H9 (cell line): ENCODE measurements at regions not wholly inside any gene's neighbourhood (a gene's known extent, or its start where the extent isn't known, plus 50 kb on each side); places are given as distances from the start of the nearest gene placed in this dataset.

Experiments used
- DNase-seq: peaks from one replicate; pipeline ENCODE4 v3.0.0-alpha.2; 2017
- H2AFZ ChIP-seq: one replicate; pipeline ENCODE4 v1.6.1; 2013; ENCODE audit warnings: mild to moderate bottlenecking, low read length, control low read depth, moderate library complexity
- H2AK5ac ChIP-seq: 2 replicates; pipeline ENCODE4 v1.6.1; 2013; ENCODE audit warnings: low read length, control low read depth, mixed read lengths; ENCODE audit not compliant: insufficient read length
- H2BK120ac ChIP-seq: one replicate; pipeline ENCODE4 v1.6.1; 2013; ENCODE audit warnings: low read depth, mild to moderate bottlenecking, low read length, control low read depth, inconsistent platforms; ENCODE audit not compliant: poor library complexity, severe bottlenecking
- H2BK12ac ChIP-seq: 2 replicates; pipeline ENCODE4 v1.6.1; 2013; ENCODE audit warnings: low read length, control low read depth, mixed read lengths, low read depth; ENCODE audit not compliant: insufficient read length
- H2BK15ac ChIP-seq: 2 replicates; pipeline ENCODE4 v1.6.1; 2013; ENCODE audit warnings: low read depth, low read length, control low read depth
- H2BK20ac ChIP-seq: one replicate; pipeline ENCODE4 v1.6.1; 2013; ENCODE audit warnings: low read depth, mild to moderate bottlenecking, low read length, control low read depth, inconsistent platforms; ENCODE audit not compliant: poor library complexity, severe bottlenecking
- H2BK5ac ChIP-seq: 2 replicates; pipeline ENCODE4 v1.6.1; 2013; ENCODE audit warnings: low read length, control low read depth, mixed read lengths; ENCODE audit not compliant: insufficient read length
- H3K14ac ChIP-seq: 2 replicates; pipeline ENCODE4 v1.6.1; 2013; ENCODE audit warnings: low read length, control low read depth; ENCODE audit not compliant: insufficient read depth
- H3K18ac ChIP-seq: 2 replicates; pipeline ENCODE4 v1.6.1; 2013; ENCODE audit warnings: low read depth, mild to moderate bottlenecking, mixed read lengths, low read length, control low read depth; ENCODE audit not compliant: insufficient read length
- H3K23ac ChIP-seq: 2 replicates; pipeline ENCODE4 v1.6.1; 2013; ENCODE audit warnings: low read length, control low read depth, mixed read lengths, low read depth; ENCODE audit not compliant: insufficient read length
- H3K23me2 ChIP-seq: 2 replicates; pipeline ENCODE4 v1.6.1; 2013; ENCODE audit warnings: low read depth, mild to moderate bottlenecking, mixed read lengths, low read length, control low read depth; ENCODE audit not compliant: insufficient read length, poor library complexity, severe bottlenecking
- H3K27ac ChIP-seq: 2 replicates; pipeline ENCODE4 v1.5.1; 2013; ENCODE audit warnings: low read length, control low read depth, mixed read lengths, low read depth; ENCODE audit not compliant: insufficient read length
- H3K27me3 ChIP-seq: 2 replicates; pipeline ENCODE4 v1.6.1; 2013; ENCODE audit warnings: low read length, control low read depth, inconsistent platforms; ENCODE audit not compliant: insufficient read depth
- H3K4ac ChIP-seq: 2 replicates; pipeline ENCODE4 v1.6.1; 2013; ENCODE audit warnings: low read depth, mild to moderate bottlenecking, control low read depth, inconsistent platforms, low read length, moderate library complexity
- H3K4me1 ChIP-seq: 2 replicates; pipeline ENCODE4 v1.6.1; 2013; ENCODE audit warnings: low read length, control low read depth, inconsistent platforms; ENCODE audit not compliant: insufficient read depth
- H3K4me2 ChIP-seq: 2 replicates; pipeline ENCODE4 v1.6.1; 2013; ENCODE audit warnings: low read length, control low read depth, mixed read lengths; ENCODE audit not compliant: insufficient read length, insufficient read depth
- H3K56ac ChIP-seq: 2 replicates; pipeline ENCODE4 v1.6.1; 2013; ENCODE audit warnings: low read depth, mild to moderate bottlenecking, mixed read lengths, low read length, control low read depth; ENCODE audit not compliant: insufficient read length
- H3K79me1 ChIP-seq: 2 replicates; pipeline ENCODE4 v1.6.1; 2013; ENCODE audit warnings: low read depth, mild to moderate bottlenecking, moderate library complexity, low read length, control low read depth, inconsistent platforms; ENCODE audit not compliant: insufficient read depth, poor library complexity, severe bottlenecking
- H3K79me2 ChIP-seq: 2 replicates; pipeline ENCODE4 v1.6.1; 2013; ENCODE audit warnings: low read length, control low read depth, inconsistent platforms; ENCODE audit not compliant: insufficient read depth
- H3K9ac ChIP-seq: 2 replicates; pipeline ENCODE4 v1.6.1; 2013; ENCODE audit warnings: low read length, control low read depth, mixed read lengths; ENCODE audit not compliant: insufficient read length; ENCODE audit errors: extremely low read depth
- H3K9me3 ChIP-seq: one replicate; pipeline ENCODE4 v1.6.1; 2013; ENCODE audit warnings: low read depth, low read length, inconsistent platforms; ENCODE audit not compliant: control insufficient read depth
- H3T11ph ChIP-seq: one replicate; pipeline ENCODE4 v1.6.1; 2013; ENCODE audit warnings: mild to moderate bottlenecking, low read length, control low read depth, inconsistent platforms
- H4K20me1 ChIP-seq: one replicate; pipeline ENCODE4 v1.6.1; 2013; ENCODE audit not compliant: control insufficient read depth, insufficient read length, insufficient read depth
- H4K5ac ChIP-seq: 2 replicates; pipeline ENCODE4 v1.6.1; 2013; ENCODE audit warnings: low read depth, mild to moderate bottlenecking, mixed read lengths, low read length, control low read depth; ENCODE audit not compliant: insufficient read length
- H4K8ac ChIP-seq: replicated peaks from 2 replicates; pipeline ENCODE4 v1.6.1; 2013; ENCODE audit warnings: low read length, control low read depth, mixed read lengths, low read depth; ENCODE audit not compliant: insufficient read length
- H4K91ac ChIP-seq: 2 replicates; pipeline ENCODE4 v1.6.1; 2013; ENCODE audit warnings: low read depth, mild to moderate bottlenecking, moderate library complexity, mixed read lengths, low read length, control low read depth; ENCODE audit not compliant: insufficient read length
- H3K27ac Mint-ChIP-seq, 3 experiments: 2 replicates in 2 of 3; 3 replicates in 1 of 3; pipeline ENCODE4 v1.8.0; 2020 to 2021; ENCODE audit warnings: mixed read lengths in 3 of 3, mild to moderate bottlenecking in 1 of 3, moderate library complexity in 1 of 3
- H3K27me3 Mint-ChIP-seq: 2 replicates; pipeline ENCODE4 v1.8.0; 2021; ENCODE audit warnings: low read depth, mild to moderate bottlenecking, moderate library complexity, mixed read lengths
- H3K36me3 Mint-ChIP-seq, 3 experiments: 2 replicates in 2 of 3; 3 replicates in 1 of 3; pipeline ENCODE4 v1.8.0; 2020 to 2021; ENCODE audit warnings: low read depth in 3 of 3, mixed read lengths in 3 of 3; ENCODE audit not compliant: insufficient read depth in 1 of 3
- H3K4me1 Mint-ChIP-seq, 2 experiments: 2 replicates each; pipeline ENCODE4 v1.8.0; 2020; ENCODE audit warnings: mixed read lengths in 2 of 2
- H3K4me3 Mint-ChIP-seq, 2 experiments: 2 replicates in 1 of 2; 3 replicates in 1 of 2; pipeline ENCODE4 v1.8.0; 2020 to 2021; ENCODE audit warnings: mild to moderate bottlenecking in 2 of 2, mixed read lengths in 2 of 2, moderate library complexity in 1 of 2
- H3K9me3 Mint-ChIP-seq, 2 experiments: 2 replicates in 1 of 2; 3 replicates in 1 of 2; pipeline ENCODE4 v1.8.0; 2020; ENCODE audit warnings: mild to moderate bottlenecking in 2 of 2, mixed read lengths in 2 of 2, moderate library complexity in 1 of 2
- WGBS: extraction: QIAGEN DNeasy Blood & Tissue Kit; methylation state at CpG from one replicate; pipeline ENCODE4 v1.1.7; 2013; ENCODE audit warnings: missing lambda C conversion rate, low lambda C conversion rate, mixed read lengths; ENCODE audit not compliant: insufficient read length; ENCODE audit errors: extremely low coverage; 5-methylcytosine and 5-hydroxymethylcytosine counted together
- TF ChIP-seq, protein P1 (sequence below): fragments of 200-600 bp; sonication (generic); conservative IDR thresholded peaks from 3 replicates; pipeline ENCODE4 v1.8.0; 2021; ENCODE audit warnings: antibody characterized with exemption, mild to moderate bottlenecking

DNA sequence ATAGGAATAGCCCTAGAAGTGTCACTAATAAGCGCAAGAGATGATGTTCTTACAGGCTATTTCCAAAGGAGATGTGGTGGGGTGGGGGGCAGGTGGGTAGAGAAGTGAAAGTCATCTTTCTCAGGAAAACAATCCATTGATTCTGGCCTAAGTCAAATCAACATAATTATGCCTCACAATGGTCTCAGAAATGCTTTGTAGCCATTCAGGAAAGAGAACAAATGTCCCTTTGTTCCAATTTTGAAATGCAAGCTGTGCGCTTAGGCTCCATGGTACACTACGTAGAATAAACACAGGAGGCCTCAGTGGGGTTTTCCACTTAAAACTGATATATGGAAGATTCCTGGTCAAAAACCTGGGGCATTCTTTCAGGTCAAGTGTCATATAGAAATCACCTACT is 529.9 kb upstream of the KLHL29 start:
- Histone ChIP-seq H4K5ac (no peak overlapping the region), H3T11ph (no peak overlapping the region), H3K23me2 (no peaks in the 10 kb centered on the region), H2BK120ac (no peak overlapping the region), H2AFZ (no peak overlapping the region), H2BK20ac (no peak overlapping the region), H2BK15ac (no peak overlapping the region), H2AK5ac (no peak overlapping the region), H3K9me3 (no peaks in the 10 kb centered on the region), H3K4me1 (peaks cover 4% of the 10 kb centered on the region; the same call in 1 of the 2 replicates), H3K27ac (no peak overlapping the region), H3K27me3 (no peaks in the 10 kb centered on the region), H3K14ac (no peak overlapping the region), H3K79me1 (no peaks in the 10 kb centered on the region), H4K20me1 (no peaks in the 10 kb centered on the region), H2BK12ac (no peak overlapping the region), H2BK5ac (no peak overlapping the region), H3K4me2 (no peak overlapping the region), H4K91ac (no peak overlapping the region), H3K79me2 (no peaks in the 10 kb centered on the region), H3K4ac (no peak overlapping the region), H4K8ac (no peak overlapping the region), H3K23ac (no peak overlapping the region), H3K56ac (no peak overlapping the region), H3K9ac (no peak overlapping the region), H3K18ac (no peak overlapping the region)
- Mint-ChIP-seq H3K4me3 (no peak overlapping the region), H3K4me1 (peaks cover 13 to 20% of the 10 kb centered on the region in 2 experiments), H3K27ac (no peak overlapping the region), H3K9me3 (peaks cover 10 to 14% of the 10 kb centered on the region in 2 experiments), H3K36me3 (peaks cover 2 to 12% (median 9%) of the 10 kb centered on the region in 3 experiments), H3K27me3 (no peaks in the 10 kb centered on the region)
- TF ChIP-seq, protein P1, sequence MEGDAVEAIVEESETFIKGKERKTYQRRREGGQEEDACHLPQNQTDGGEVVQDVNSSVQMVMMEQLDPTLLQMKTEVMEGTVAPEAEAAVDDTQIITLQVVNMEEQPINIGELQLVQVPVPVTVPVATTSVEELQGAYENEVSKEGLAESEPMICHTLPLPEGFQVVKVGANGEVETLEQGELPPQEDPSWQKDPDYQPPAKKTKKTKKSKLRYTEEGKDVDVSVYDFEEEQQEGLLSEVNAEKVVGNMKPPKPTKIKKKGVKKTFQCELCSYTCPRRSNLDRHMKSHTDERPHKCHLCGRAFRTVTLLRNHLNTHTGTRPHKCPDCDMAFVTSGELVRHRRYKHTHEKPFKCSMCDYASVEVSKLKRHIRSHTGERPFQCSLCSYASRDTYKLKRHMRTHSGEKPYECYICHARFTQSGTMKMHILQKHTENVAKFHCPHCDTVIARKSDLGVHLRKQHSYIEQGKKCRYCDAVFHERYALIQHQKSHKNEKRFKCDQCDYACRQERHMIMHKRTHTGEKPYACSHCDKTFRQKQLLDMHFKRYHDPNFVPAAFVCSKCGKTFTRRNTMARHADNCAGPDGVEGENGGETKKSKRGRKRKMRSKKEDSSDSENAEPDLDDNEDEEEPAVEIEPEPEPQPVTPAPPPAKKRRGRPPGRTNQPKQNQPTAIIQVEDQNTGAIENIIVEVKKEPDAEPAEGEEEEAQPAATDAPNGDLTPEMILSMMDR, result no peak
- DNase-seq, result no peak
- no CpG with 5 or more reads among the region's 3 CpGs for WGBS
